GM12878 (cell line): ENCODE measurements at regions not wholly inside any gene's neighbourhood (a gene's known extent, or its start where the extent isn't known, plus 50 kb on each side); places are given as distances from the start of the nearest gene placed in this dataset.

Experiments
- HDGF ChIP-seq: fragments of 450-650 bp; IDR thresholded peaks from 2 replicates; pipeline ENCODE4 v1.6.1; 2016; ENCODE audit warnings: antibody characterized with exemption
- POLR2A ChIP-seq: IDR thresholded peaks from 2 replicates; pipeline ENCODE4 v1.6.1; 2011; ENCODE audit warnings: low read depth, mild to moderate bottlenecking, low read length

DNA sequence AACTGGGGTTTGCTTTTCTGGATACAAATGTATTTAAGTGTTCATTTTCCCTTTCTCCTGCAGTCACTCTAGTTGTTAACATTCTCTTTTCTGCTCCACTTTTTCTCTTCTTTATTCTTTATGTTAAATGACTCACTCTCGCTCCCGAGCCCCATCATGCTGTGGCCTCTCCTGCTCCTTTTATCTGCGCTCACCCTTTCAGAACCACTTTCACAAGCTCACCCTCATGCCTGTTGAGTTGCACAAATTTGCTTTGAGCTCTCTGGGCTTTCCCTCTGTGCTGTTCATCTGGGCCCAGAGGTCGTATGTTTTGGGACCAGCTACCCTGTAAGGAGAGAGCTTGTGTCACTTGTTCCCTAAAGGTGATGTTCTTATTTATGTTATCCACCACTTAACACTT, 98.1 kb upstream of the ASCC3 start:
- TF ChIP-seq POLR2A (no peak), HDGF (no peak)
